AG04449 (cell line): ENCODE measurements at regions not wholly inside any gene's neighbourhood (a gene's known extent, or its start where the extent isn't known, plus 50 kb on each side); places are given as distances from the start of the nearest gene placed in this dataset.

ENCODE experiments used
- CTCF ChIA-PET: fragments of 350-600 bp; formaldehyde crosslinking; extraction: SDS; loops from one replicate; lab custom pipeline; 2021; ENCODE audit warnings: antibody characterized with exemption; lab: Yijun Ruan, JAX
- POLR2A ChIA-PET: fragments of 400-600, 350-600 bp; formaldehyde crosslinking; extraction: SDS; loops from one replicate; lab custom pipeline; 2020; ENCODE audit warnings: antibody characterized with exemption, inconsistent platforms; lab: Yijun Ruan, JAX
- DNase-seq: peaks from one replicate; pipeline ENCODE4 v3.0.0-alpha.2; 2010; ENCODE audit warnings: low read depth, low spot score
- H3K4me3 ChIP-seq: 2 replicates; pipeline ENCODE4 v1.5.1; 2011; ENCODE audit warnings: low read depth, mild to moderate bottlenecking, control low read depth, low read length
- TF ChIP-seq, protein P1 (sequence below): IDR thresholded peaks from one replicate; pipeline ENCODE4 v1.5.1; 2011; ENCODE audit warnings: mild to moderate bottlenecking, moderate library complexity, low read length, control low read depth, inconsistent platforms; ENCODE audit not compliant: insufficient read depth; ENCODE audit errors: missing control alignments

DNA sequence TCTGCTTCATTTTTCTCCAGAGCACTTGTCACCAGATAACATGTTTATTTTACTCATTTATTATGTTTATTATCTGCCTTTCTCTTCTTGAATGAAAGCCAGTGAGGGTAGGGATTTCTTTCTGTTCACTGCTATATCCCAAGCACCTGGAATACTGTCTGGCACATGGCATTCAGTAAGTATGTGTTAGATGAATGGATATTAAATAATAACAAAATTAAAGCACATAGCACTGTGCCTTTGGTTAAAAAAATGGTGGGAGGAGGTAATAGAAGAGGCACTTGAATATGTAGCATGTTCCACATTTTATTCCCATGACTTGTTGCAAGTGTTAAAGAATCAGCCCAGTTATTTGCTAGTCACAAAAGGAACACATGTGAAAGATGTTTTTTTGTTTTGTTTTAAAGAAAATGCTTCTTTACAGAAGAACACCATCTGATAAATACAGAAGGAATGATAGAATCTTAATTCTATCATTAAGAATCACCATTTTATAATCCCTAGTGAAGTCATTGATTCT lies 151.0 kb downstream of the DLEU7 start:
- no peak for DNase-seq
- CTCF ChIA-PET: no interaction called here
- H3K4me3 ChIP-seq: no peak overlapping the region

DNA sequence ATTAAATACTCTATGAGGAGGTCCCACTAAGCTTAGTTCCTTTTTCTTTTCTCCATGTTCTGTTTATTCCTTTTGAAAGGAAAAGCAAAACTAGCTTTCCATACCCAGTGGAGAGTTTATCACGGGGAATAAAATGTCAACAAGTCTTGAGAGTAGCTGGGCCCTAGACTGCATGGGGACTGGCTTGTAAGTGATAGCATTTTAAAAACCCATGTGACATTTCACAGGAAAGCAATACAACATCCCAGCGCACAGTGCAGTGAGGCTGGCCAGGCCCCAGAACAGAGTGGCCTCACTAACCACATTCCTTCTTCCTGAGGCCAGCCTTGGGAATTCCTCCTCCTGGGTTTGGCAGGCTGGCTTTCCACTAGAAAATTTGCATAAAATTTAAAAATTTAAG lies 149.8 kb downstream of the DLEU7 start:
- ChIA-PET POLR2A (interaction anchor here (1.4 kb wide), 1 partner anchor 15 kb away, joined by 4 read pairs; no protein-coding TSS in a partner anchor), CTCF (interaction anchor here (1.5 kb wide), 1 partner anchor 14 kb away, joined by 4 read pairs; no protein-coding TSS in a partner anchor)
- no peak overlapping the region for H3K4me3 ChIP-seq
- TF ChIP-seq, protein P1, sequence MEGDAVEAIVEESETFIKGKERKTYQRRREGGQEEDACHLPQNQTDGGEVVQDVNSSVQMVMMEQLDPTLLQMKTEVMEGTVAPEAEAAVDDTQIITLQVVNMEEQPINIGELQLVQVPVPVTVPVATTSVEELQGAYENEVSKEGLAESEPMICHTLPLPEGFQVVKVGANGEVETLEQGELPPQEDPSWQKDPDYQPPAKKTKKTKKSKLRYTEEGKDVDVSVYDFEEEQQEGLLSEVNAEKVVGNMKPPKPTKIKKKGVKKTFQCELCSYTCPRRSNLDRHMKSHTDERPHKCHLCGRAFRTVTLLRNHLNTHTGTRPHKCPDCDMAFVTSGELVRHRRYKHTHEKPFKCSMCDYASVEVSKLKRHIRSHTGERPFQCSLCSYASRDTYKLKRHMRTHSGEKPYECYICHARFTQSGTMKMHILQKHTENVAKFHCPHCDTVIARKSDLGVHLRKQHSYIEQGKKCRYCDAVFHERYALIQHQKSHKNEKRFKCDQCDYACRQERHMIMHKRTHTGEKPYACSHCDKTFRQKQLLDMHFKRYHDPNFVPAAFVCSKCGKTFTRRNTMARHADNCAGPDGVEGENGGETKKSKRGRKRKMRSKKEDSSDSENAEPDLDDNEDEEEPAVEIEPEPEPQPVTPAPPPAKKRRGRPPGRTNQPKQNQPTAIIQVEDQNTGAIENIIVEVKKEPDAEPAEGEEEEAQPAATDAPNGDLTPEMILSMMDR: no peak
- peak; percentile 33 for DNase-seq

More for the DNA sequence above, 151.0 kb downstream of the DLEU7 start:
- TF ChIP-seq, protein P1: no peak
- POLR2A ChIA-PET: no interaction called here

DNA sequence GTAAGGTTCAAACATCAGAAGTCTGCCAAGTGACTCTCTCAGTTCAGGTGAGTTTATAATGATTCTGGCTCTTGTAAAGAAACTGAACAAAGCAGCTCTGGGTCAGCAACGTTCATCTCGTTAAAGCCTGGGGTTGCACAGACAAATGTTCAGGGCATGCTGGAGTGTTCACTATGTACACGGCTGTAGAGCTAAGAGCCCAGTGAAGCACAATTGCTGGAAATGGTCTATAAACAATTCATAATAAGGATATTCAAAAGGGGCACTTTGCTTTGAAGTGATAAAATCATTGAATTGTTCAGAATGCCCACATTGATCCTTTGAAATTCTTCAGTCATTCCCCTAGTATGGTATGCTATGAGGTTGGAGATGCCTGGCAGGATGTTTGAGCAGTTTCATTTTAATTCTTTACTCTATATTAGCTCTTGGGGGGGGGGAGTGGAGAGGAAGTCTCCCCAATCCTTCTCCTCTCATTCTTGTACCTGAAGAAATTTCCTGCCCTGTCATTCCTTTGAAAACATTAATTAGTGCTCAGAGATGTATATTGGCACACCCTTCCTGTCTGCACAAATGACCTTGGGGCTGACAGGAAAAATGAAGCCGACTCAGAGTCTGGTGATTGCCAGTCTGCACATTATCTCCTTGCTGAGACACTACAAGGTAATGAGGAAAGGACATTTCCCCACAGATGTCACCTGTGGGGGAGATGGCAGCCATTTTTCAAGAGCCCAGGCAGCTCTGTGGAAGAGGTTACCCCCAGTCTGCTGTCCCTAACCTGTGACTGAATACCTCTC lies 145.5 kb downstream of the DLEU7 start:
- no peak for DNase-seq
- CTCF ChIA-PET: no interaction called here
- POLR2A ChIA-PET: no interaction called here
- H3K4me3 ChIP-seq: no peak overlapping the region
- TF ChIP-seq, protein P1: no peak

DNA sequence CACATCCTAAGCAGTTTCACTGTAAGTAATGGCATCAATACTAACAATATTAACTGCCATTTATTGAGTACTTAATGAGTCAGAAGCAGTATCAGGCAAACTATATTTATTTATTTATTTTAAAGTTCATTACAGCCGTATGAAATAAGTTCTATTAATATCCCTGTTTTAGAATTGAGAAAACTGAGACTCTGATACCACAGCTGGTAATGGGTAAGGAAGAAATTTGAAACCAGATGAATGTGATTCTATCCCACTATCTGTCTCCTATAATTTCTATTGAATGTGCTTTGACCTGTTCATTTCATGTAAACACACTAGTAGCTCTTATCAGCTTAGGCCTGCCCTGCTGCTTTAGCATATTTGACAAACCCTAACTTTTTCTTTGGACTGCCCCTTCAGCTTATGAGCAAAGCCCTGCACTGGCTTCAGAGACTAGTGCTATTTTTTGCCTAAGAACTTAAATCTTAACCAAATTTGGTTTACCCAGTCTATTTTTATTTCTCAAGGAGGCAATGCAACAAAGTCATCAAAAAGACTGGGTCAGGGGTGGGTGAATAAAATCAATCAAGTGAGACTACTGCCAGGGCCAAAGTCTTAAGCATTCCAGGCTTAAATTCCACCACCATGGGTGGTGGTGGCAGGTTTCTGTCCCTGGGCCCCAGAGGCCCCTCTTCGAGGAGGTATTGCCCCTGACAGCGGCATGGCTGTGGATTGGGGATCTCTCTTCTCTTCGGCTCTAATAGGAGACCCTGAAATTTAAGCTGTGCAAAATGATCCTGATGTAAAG lies 143.4 kb downstream of the DLEU7 start:
- H3K4me3 ChIP-seq: no peak overlapping the region
- DNase-seq: no peak
- ChIA-PET CTCF (interaction anchor here (0.7 to 1.4 kb wide), 3 partner anchors 12 to 28 kb away, joined by 3 read pairs; no protein-coding TSS in a partner anchor), POLR2A (no interaction called here)
- TF ChIP-seq, protein P1: no peak

DNA sequence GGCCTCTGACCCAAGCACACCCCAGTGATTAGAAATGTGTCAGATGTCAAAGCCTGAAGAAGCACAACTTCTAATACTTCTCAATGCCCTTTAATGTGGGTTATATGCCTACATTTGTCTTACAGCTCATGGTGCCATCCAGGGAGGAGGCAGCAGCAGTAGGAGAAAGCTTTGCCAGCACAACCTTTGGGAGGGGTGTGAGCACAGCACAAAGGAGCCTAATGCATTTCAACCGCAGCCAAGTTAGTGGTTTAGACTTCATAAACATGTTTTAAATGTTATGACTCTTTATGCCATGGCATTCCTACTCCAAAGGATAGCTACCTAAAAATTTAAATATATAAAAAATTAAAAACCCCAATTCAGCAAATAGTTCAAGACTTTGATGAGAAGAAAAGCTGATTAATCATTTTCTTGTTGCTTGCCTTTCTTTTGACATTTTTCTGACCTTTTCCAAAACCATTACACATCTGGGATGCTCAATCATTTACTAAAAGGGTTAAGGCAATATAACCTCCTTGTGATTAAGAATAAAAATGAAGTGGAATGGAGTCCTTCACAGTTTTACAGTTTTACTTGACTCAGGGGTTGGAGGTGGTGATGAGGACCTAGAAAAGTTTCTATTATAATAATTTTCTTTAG lies 142.7 kb downstream of the DLEU7 start:
- CTCF ChIA-PET: interaction anchor here (1.0 to 1.4 kb wide), 2 partner anchors 12 to 13 kb away, joined by 3 read pairs; no protein-coding TSS in a partner anchor
- TF ChIP-seq, protein P1: no peak
- DNase-seq: no peak
- POLR2A ChIA-PET: no interaction called here
- H3K4me3 ChIP-seq: no peak overlapping the region
